Caco-2 (cell line): ENCODE measurements at regions not wholly inside any gene's neighbourhood (a gene's known extent, or its start where the extent isn't known, plus 50 kb on each side); places are given as distances from the start of the nearest gene placed in this dataset.

ENCODE experiments used
- BruUV-seq: library from RNA; stranded (reverse); fragments of 400-500 nt; replicated peaks from 2 replicates; lab custom pipeline; 2021; lab: Mats Ljungman, UMichigan
- CTCF ChIA-PET: fragments of 300-600 bp; sonication (Branson Sonifier 250); formaldehyde crosslinking; loops from one replicate; lab custom pipeline; 2022; ENCODE audit warnings: antibody characterized with exemption; lab: Charles Lee
- POLR2A ChIA-PET: fragments of 300-600 bp; sonication (Branson Sonifier 250); formaldehyde crosslinking; loops from one replicate; lab custom pipeline; 2022; ENCODE audit warnings: antibody characterized with exemption; lab: Charles Lee
- DNase-seq, 2 experiments: peaks; one replicate each; pipeline versions ENCODE4 v3.0.0 to v3.0.0-alpha.2; 2020 to 2022
- H3K27me3 ChIP-seq: replicated peaks from 2 replicates; pipeline ENCODE4 v1.6.0; 2011; ENCODE audit warnings: low read length; ENCODE audit not compliant: control insufficient read depth, insufficient read depth
- H3K36me3 ChIP-seq: 2 replicates; pipeline ENCODE4 v1.5.1; 2011; ENCODE audit warnings: low read length; ENCODE audit not compliant: control insufficient read depth, insufficient read depth
- H3K4me1 ChIP-seq: fragments of 250-450 bp; sonication (Bioruptor Pico); 2 replicates; pipeline ENCODE4 v1.5.1; 2020; ENCODE audit warnings: mild to moderate bottlenecking
- H3K4me3 ChIP-seq: 2 replicates; pipeline ENCODE4 v1.5.1; 2011; ENCODE audit warnings: low read depth, mild to moderate bottlenecking, control low read depth, low read length
- H3K9me3 ChIP-seq: fragments of 250-450 bp; sonication (Bioruptor Pico); 2 replicates; pipeline ENCODE4 v1.5.1; 2020; ENCODE audit warnings: mild to moderate bottlenecking, moderate library complexity
- H3K27ac Mint-ChIP-seq: one replicate; pipeline ENCODE4 v1.8.0; 2022; ENCODE audit warnings: mixed read lengths; ENCODE audit not compliant: unreplicated experiment
- H3K27me3 Mint-ChIP-seq: one replicate; pipeline ENCODE4 v1.8.0; 2022; ENCODE audit warnings: mixed read lengths; ENCODE audit not compliant: insufficient read depth, unreplicated experiment
- H3K36me3 Mint-ChIP-seq: one replicate; pipeline ENCODE4 v1.8.0; 2022; ENCODE audit warnings: mild to moderate bottlenecking, mixed read lengths; ENCODE audit not compliant: insufficient read depth, unreplicated experiment
- H3K4me1 Mint-ChIP-seq: one replicate; pipeline ENCODE4 v1.8.0; 2022; ENCODE audit warnings: low read depth, mixed read lengths; ENCODE audit not compliant: unreplicated experiment
- H3K4me3 Mint-ChIP-seq: one replicate; pipeline ENCODE4 v1.8.0; 2022; ENCODE audit warnings: mild to moderate bottlenecking, moderate library complexity, mixed read lengths; ENCODE audit not compliant: unreplicated experiment
- H3K9me3 Mint-ChIP-seq: one replicate; pipeline ENCODE4 v1.8.0; 2022; ENCODE audit warnings: mixed read lengths; ENCODE audit not compliant: unreplicated experiment
- intact Hi-C: fragments of 100-400 bp; cut with micrococcal nuclease; formaldehyde crosslinking; loops from one replicate; pipeline ENCODE4 v1.10.0; 2022; ENCODE audit not compliant: unreplicated experiment
- TF ChIP-seq, protein P1 (sequence below), 2 experiments: fragments of 200-600 bp in 1 of 2; IDR thresholded peaks; 1 replicate in 1 of 2; 2 replicates in 1 of 2; pipeline versions ENCODE4 v1.5.1 to v1.8.0; 2011 to 2022; ENCODE audit warnings: antibody characterized with exemption in 1 of 2, control low read depth in 1 of 2, inconsistent platforms in 1 of 2, low read depth in 1 of 2, low read length in 1 of 2, mild to moderate bottlenecking in 1 of 2, moderate library complexity in 1 of 2; ENCODE audit not compliant: insufficient read depth in 1 of 2, severe bottlenecking in 1 of 2, unreplicated experiment in 1 of 2

DNA sequence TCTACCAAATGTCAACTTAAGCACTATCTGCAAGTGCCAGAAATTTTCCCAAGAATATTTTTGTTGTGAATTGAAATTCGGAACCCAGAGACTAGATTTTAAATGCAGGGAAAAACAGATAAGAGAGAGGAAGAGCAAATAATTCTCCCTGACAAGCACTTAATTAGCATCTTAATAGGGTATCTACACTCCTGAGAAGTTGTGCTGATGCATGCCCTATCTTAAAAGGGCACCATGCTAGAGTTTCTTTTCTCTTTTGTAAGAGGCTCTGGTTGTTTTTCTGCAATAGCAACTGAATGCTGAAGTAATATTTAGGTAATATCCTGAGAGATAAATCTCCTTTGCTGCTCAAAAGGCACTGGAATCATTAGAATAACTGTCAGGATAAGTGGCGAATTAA lies 139.9 kb upstream of the UGT8 start:
- POLR2A ChIA-PET, result no interaction called here
- no peaks in the 10 kb centered on the region for H3K4me1 Mint-ChIP-seq

DNA sequence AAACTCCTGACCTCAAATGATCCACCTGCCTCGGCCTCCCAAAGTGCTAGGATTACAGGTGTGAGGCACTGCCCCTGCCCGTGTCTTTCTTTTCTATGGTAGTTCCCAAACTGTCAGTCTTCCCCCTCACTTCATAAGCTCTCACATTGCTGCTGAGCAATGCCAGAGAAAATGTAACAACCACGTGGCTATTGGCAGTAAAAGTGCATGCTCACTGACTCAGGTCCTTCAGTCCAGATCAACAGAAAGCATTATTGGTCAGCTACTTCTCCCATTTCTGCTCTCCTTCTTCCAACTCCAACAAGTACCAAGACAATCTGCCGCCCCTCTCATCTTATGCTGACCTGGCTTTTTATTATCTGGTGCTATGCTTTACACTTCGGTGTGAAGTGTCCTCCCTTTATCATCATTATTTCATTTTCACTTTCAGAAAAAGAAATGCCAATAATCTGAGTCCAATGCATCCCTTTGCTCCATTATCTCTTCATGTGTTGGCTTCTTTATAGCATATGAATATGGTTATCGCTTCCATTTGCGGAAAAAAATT lies 133.8 kb upstream of the UGT8 start:
- POLR2A ChIA-PET, result no interaction called here
- CTCF ChIA-PET, result no interaction called here

More for the DNA sequence above, 139.9 kb upstream of the UGT8 start:
- H3K36me3 ChIP-seq, result no peaks in the 10 kb centered on the region
- no peaks in the 10 kb centered on the region for H3K27me3 Mint-ChIP-seq
- BruUV-seq, result no TSS peak
- H3K9me3 Mint-ChIP-seq, result no peaks in the 10 kb centered on the region
- H3K27me3 ChIP-seq, result no peaks in the 10 kb centered on the region
- no peak for DNase-seq
- H3K27ac Mint-ChIP-seq, result no peak overlapping the region
- CTCF ChIA-PET, result no interaction called here
- H3K36me3 Mint-ChIP-seq, result no peaks in the 10 kb centered on the region
- no peaks in the 10 kb centered on the region for H3K9me3 ChIP-seq
- intact Hi-C loops, result no loop called here
- H3K4me3 ChIP-seq, result no peak overlapping the region
- TF ChIP-seq, protein P1, sequence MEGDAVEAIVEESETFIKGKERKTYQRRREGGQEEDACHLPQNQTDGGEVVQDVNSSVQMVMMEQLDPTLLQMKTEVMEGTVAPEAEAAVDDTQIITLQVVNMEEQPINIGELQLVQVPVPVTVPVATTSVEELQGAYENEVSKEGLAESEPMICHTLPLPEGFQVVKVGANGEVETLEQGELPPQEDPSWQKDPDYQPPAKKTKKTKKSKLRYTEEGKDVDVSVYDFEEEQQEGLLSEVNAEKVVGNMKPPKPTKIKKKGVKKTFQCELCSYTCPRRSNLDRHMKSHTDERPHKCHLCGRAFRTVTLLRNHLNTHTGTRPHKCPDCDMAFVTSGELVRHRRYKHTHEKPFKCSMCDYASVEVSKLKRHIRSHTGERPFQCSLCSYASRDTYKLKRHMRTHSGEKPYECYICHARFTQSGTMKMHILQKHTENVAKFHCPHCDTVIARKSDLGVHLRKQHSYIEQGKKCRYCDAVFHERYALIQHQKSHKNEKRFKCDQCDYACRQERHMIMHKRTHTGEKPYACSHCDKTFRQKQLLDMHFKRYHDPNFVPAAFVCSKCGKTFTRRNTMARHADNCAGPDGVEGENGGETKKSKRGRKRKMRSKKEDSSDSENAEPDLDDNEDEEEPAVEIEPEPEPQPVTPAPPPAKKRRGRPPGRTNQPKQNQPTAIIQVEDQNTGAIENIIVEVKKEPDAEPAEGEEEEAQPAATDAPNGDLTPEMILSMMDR (IDR thresholded peaks at IDR 0.05; ENCODE audit: insufficient read depth in 1 of 2, low read depth in 1 of 2, low read length in 1 of 2, severe bottlenecking in 1 of 2, unreplicated experiment in 1 of 2), result no peak
- no peak overlapping the region for H3K4me3 Mint-ChIP-seq
- H3K4me1 ChIP-seq, result no peaks in the 10 kb centered on the region

DNA sequence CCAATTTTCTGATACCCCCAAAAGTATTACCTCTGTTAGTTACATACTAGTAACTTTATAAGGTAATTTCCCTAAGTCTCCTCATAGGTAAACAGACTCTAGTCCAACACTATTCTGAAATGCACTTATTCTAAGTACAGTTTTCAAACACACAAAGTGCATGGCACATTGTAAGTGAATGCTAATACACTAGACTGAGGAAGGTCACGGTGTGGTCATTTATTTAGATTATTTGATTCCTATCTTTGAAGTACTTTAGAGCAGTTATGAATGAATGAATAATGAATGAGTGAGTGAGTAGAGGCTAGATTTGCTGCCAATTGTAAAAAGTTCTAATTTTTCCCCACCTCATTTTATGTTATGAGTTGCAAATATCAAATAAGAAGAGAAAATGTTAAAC lies 132.8 kb upstream of the UGT8 start:
- intact Hi-C loops, result no loop called here
- Mint-ChIP-seq H3K36me3 (no peaks in the 10 kb centered on the region), H3K27ac (no peak overlapping the region), H3K4me3 (no peak overlapping the region), H3K4me1 (no peaks in the 10 kb centered on the region), H3K27me3 (no peaks in the 10 kb centered on the region), H3K9me3 (no peaks in the 10 kb centered on the region)
- ChIA-PET POLR2A (no interaction called here), CTCF (no interaction called here)
- Histone ChIP-seq H3K4me3 (no peak overlapping the region), H3K9me3 (no peaks in the 10 kb centered on the region), H3K27me3 (no peaks in the 10 kb centered on the region), H3K4me1 (no peaks in the 10 kb centered on the region), H3K36me3 (no peaks in the 10 kb centered on the region)
- no TSS peak for BruUV-seq
- TF ChIP-seq, protein P1 (IDR thresholded peaks at IDR 0.05; ENCODE audit: insufficient read depth in 1 of 2, low read depth in 1 of 2, low read length in 1 of 2, severe bottlenecking in 1 of 2, unreplicated experiment in 1 of 2), result no peak
- DNase-seq, result no peak

More for the DNA sequence above, 133.8 kb upstream of the UGT8 start:
- intact Hi-C loops, result no loop called here
- H3K4me1 Mint-ChIP-seq, result no peaks in the 10 kb centered on the region
- TF ChIP-seq, protein P1 (IDR thresholded peaks at IDR 0.05; ENCODE audit: insufficient read depth in 1 of 2, low read depth in 1 of 2, low read length in 1 of 2, severe bottlenecking in 1 of 2, unreplicated experiment in 1 of 2), result no peak
- H3K4me3 ChIP-seq, result no peak overlapping the region
- no peak for DNase-seq
- no peak overlapping the region for H3K27ac Mint-ChIP-seq
- no peaks in the 10 kb centered on the region for H3K9me3 ChIP-seq
- H3K27me3 ChIP-seq, result no peaks in the 10 kb centered on the region
- no peaks in the 10 kb centered on the region for H3K9me3 Mint-ChIP-seq
- BruUV-seq, result no TSS peak
- no peaks in the 10 kb centered on the region for H3K36me3 Mint-ChIP-seq
- no peaks in the 10 kb centered on the region for H3K36me3 ChIP-seq
- no peaks in the 10 kb centered on the region for H3K4me1 ChIP-seq
- no peak overlapping the region for H3K4me3 Mint-ChIP-seq
- H3K27me3 Mint-ChIP-seq, result no peaks in the 10 kb centered on the region
